Activated CD4-positive, alpha-beta T cell treated with anti-CD3 and anti-CD28 coated beads for 4 hours (primary cell): ENCODE measurements at regions not wholly inside any gene's neighbourhood (a gene's known extent, or its start where the extent isn't known, plus 50 kb on each side); places are given as distances from the start of the nearest gene placed in this dataset.

Experiments
- DNase-seq, 2 donors: peaks; one replicate each; pipeline ENCODE4 v3.0.0-alpha.2; 2020

GRCh38 chr12:59196989-59197388 lies 276.7 kb upstream of the LRIG3 start:
- DNase-seq: no peak

- DNase-seq: no peak
Measured at GRCh38 chr12:59194794-59195193, 274.5 kb upstream of the LRIG3 start.

GRCh38 chr12:59193476-59194050 lies 273.3 kb upstream of the LRIG3 start:
- DNase-seq: no peak

DNA sequence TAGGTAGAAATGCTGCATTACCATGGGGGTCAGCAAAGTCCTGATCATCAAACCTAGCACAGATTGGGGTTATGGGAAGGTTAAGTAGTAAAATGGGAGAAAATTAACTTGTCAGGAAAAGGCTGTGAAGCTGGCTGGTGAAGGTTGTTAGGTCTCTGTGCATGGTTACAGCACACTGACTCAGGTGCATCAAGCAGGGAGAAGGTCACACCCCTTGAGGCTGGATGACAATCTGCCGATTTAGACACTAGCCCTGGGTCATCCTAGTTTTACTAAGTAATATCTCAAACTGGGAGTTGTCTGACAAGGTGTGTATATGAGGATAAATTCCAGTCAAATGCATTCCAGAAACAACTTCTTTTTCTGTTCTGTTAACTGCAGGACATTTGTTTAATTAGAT lies 271.1 kb upstream of the LRIG3 start:
- DNase-seq: no peak

DNA sequence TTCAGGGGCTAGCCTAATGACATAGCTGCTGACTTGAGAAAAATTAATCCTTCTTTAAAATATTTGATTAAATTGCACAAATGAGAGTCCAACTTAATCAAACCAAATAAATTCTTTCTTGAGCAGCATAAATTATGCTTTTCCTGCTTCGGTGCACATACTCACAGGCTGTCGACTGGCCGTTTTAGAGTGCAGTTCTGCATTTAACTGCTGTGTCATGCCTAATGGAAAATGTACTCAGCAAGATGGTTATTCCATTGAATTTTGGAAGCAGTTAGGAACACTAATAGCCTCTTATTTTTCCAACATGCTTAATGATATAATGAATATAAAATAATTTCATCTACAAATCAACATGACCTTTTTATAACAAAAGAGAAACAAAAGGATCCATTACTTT lies 266.1 kb upstream of the LRIG3 start:
- DNase-seq: no peak

DNA sequence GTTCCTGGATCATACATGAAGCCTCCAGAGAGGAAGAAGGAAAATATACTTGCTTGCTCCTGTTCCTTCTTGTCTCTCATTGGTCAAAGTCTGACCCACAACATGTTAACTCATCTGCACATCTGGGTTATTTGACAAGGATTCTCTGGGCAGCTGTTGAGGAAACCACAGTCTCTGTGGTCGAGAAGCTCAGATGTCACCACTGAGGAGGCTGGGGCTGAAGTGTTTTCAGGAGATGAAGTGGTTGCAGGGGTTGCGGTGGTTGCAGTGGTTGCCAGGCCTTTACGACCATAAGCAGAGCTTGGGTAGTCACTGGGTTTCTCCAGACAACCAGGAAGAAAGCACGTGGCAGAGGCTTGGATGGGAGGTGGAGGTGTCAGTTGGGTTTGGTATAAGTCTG lies 265.0 kb upstream of the LRIG3 start:
- DNase-seq: no peak

GRCh38 chr12:59182658-59183455 lies 262.6 kb upstream of the LRIG3 start:
- DNase-seq: no peak

DNA sequence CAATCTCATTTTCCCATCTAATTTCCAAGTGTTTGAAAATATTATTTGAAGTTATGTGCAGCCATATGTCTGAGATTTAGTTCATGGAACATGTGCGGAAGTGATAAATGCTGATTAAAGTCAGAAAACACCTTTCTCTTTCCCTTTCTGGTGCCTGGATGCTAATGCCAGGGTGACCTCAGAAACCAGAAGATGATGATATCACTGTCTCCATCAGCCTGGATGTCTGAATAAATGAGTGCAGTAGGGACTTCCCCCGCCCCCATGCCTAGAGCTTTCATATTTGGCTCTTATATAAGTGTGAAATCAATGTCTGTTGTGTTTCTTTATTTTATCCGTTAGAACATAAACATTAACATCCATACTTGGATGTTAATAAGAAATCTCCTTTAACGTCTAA lies 261.9 kb upstream of the LRIG3 start:
- DNase-seq: no peak

GRCh38 chr12:59181196-59181777 lies 261.0 kb upstream of the LRIG3 start:
- DNase-seq: no peak

DNA sequence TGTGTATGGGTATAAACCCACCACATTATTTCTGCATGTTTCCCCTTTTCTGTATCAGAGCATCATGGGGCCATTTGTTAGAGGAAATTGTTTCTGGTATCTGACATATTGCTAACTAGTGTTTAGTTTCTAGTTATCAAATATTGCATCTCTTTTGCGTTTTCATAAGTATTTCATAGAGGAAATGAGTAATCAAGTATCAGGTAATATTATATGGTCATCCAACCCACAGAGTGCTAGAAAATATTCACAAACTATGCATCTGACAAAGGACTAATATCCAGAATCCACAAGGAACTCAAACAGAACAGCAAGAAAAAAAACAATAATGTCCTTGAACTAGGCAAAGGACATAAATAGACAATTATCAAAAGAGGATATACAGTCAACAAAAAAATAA lies 258.9 kb upstream of the LRIG3 start:
- DNase-seq: no peak

GRCh38 chr12:59173695-59174094 lies 253.4 kb upstream of the LRIG3 start:
- DNase-seq: no peak

GRCh38 chr12:59168647-59169046 lies 248.3 kb upstream of the LRIG3 start:
- DNase-seq: no peak

DNA sequence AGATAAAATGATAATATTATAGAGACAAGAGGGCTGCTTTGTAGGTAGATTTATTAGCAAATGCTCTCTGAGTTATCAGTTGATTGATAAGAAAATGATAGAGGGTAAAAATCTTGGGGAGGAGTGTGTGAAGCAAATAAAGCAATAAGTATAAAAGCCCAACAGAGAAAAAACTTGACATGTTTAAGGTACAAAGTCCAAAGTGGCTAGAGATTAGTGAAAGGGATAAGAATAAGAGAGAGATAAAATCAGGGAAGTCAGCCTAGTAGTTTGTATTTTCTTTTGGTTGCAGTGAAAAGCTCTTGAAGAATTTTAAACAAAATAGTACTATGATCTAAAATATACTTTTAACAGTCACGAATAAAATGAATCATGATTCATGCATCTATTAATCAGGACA lies 246.2 kb upstream of the LRIG3 start:
- DNase-seq: no peak

DNA sequence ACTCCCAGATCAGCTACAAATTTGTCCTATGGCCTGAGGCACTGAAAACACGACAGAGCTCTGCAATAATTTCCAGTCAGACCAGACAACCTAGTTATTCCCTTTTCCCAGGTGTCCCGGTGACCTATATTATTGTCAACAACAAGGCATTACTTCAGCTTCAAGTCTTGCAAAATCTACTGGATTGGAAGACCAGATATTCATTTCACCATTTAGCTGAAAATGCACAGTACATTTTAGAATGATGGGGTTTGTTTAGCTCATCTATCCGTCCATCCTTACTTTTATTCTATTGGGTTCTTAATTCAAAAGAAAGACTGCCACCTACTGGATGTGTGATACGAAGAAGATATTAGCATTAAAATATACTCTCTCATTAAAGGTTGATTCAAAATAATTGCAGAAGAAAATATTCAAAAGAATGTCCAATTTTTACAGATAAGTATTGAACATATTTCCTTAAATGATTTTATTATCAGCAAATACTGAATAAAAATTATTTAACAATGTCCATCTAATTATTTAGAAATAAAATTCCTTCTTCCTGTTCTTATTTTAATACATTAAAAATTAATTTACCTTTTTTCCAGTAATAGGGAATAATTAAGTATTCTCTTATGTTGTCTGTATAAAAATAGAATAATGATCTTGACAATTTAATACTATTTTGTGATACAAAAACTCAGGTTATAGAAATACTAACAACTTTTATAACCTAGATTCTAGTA lies 244.9 kb upstream of the LRIG3 start:
- DNase-seq: no peak

- no peak for DNase-seq
Measured at GRCh38 chr12:59164226-59164625, 243.9 kb upstream of the LRIG3 start.

DNA sequence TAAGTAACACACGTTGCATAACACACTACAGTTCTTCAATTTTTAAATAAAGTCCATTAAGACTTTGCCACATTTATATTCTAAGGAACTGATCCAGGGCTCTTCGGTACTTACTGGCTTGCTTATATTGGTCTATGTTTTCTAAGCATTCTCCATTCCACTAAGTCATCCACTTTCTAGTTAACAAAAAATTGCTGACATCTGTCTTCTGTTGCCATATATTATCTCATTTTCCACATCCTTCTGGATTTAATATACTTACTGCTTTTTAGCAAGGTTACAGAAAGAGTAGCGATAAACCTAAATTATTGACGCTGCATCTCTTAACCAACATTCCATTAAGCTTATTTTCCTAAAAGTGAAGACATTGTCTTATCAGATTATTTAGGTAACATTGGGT lies 238.4 kb upstream of the LRIG3 start:
- no peak for DNase-seq

- DNase-seq: no peak
Measured at GRCh38 chr12:59158066-59158465, 237.8 kb upstream of the LRIG3 start.

DNA sequence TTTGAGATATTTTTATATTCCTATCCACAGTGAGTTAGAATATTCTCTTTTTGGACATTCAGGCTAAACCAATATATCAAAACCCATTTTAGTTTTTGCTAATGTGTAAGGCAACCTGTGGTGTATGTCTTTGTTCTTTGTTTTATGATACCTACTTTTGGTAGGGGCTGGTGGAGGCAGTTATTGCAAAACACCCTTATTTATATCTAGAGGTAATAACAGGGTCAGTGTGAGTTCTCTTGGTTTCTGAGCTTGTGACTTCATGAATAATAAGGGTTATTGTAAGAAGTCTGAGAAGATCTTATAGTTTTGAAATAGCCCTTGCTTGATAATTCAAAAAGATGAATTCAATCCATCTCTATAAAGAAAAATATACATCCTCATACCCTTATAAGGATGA lies 235.1 kb upstream of the LRIG3 start:
- DNase-seq: no peak

GRCh38 chr12:59151243-59151642 lies 230.9 kb upstream of the LRIG3 start:
- no peak for DNase-seq

- DNase-seq: no peak
Measured at GRCh38 chr12:59149995-59150642, 229.8 kb upstream of the LRIG3 start.

DNA sequence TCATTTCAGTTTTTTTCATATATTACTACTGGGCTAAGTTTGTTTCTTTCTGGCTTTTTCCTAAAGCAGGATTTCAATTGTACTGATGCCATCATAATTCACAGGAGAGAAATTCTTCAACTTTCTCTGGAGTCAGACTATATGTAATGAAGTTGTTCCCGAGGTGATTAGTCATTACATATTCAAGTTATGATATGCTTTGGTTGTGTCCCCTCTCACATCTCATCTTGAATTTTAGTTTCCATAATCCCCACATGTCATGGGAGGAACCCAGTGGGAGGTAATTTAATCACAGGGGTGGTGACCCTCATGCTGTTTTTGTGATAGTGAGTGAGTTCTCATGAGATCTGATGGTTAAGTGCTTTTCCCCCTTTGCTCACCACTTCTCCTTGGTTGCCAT lies 227.5 kb upstream of the LRIG3 start:
- no peak for DNase-seq

GRCh38 chr12:59142183-59142790 lies 222.0 kb upstream of the LRIG3 start:
- no peak for DNase-seq

DNA sequence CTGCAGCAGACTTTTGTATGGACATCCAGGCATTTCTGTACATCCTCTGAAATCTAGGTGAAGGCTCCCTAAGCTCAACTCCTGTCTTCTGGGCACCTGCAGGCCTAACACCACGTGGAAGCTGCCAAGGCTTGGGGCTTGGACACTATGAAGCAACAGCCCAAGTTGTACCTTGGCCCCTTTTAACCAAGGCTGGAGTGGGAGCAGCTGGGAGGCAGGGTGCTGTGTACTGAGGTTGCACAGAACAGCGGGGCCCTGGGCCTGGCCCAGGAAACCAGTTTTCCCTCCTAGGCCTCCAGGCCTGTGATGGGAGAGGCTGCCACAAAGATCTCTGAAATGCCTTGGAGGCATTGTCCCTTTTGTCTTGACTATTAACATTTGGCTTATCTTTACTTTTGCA lies 214.4 kb upstream of the LRIG3 start:
- DNase-seq: no peak
